Kasumi-1 (cell line): ENCODE measurements at regions not wholly inside any gene's neighbourhood (a gene's known extent, or its start where the extent isn't known, plus 50 kb on each side); places are given as distances from the start of the nearest gene placed in this dataset.
A peak's percentile ranks its signal among the peaks of the same experiment; 100 is the strongest.

ENCODE experiments used
- DNase-seq, 2 experiments: peaks; one replicate each; lab custom pipeline; 2025; lab: John Stamatoyannopoulos, UW

DNA sequence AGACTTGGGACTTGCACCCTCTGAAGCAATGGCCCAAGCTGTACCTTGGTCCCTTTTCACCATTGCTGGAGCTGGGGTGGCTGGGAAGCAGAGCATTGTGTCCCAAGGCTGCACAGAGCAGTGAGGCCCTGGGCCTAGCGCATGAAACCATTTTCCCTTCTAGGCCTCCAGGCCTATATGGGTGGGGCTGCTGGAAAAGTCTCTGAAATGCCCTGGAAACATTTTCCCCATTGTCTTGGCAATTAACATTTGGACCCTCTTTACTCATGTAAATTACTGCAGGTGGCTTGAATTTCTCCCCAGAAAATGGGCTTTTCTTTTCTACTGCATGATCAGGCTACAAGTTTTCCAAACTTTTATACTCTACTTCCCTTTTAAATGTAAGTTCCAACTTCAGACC lies 510.5 kb downstream of the SLITRK6 start:
- DNase-seq: no peak

GRCh38 chr13:85287528-85287927 lies 511.7 kb downstream of the SLITRK6 start:
- DNase-seq: peak; percentile 89 to 91

DNA sequence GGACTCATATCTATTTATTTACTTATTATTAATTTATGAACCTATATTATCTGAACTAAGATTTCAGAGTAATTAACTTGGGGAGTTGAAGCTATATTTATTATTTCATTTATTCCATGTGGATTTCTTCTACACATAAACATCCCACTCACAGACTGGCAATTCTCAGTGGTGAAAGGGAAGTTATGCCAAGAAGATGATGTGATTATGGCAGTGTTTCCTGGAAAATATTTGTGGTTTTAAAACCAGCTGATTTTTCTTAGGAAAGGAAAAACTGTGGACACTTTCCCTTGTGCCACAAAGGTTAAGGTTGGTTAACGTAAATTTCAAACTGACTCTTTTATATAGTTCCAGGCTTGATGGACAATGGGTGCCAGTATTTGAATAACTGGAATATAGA lies 513.1 kb downstream of the SLITRK6 start:
- DNase-seq: no peak

DNA sequence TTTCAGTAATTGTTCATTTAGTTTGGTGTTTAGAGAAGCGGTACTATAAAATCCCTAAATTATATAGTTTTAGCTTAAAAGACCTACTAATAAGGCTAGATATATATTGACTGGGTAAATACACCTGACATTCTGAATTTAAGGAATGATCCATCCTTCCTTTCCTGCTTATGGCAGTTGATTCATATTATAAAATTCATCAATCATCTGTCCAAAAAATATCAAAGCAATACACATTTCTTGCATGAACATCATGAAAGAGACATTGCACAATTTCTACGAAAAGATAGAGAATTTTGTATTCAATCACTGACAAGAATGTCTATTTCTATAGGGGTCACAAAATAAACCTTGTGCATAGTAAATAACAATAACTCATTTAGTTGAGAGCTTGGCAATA lies 514.9 kb downstream of the SLITRK6 start:
- DNase-seq: no peak

DNA sequence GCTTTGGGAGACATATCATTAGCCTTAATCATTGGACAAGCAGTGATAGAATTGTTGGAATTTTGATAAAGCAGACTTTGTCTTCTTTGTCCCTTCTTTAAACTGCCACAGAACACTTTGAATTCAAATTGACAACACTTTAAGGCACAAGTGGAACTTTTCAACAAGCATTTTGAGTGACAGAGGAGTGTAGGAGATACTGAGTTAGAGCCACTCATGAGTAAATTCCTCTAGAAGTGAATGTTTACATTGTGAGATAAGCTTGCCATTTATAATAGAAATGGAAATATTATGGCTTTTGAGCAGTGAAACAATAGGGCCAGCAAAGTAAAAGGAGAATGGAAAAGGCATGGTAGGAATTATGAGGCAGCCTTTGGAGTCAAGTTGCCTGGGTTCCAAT lies 515.8 kb downstream of the SLITRK6 start:
- no peak for DNase-seq

- DNase-seq: no peak
Measured at GRCh38 chr13:85282876-85283275, 516.3 kb downstream of the SLITRK6 start.

DNA sequence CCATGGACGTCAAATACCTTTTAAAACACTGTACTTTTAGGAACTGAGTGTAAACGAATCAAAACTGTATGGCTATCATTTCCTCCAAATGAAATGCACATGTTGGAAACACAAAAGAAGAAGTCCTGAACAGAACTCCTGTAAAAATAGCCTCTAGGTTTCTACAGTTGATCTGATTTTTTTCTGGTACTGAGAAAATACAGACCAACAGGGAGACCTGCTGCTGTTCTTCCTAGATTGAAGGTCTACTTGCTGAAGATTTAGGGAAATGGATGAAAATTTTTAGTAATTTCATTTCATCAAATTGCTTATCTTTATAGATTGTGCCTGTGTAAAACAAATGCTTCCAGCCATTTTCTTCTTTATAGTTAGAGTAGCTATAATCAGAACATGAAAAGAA lies 520.4 kb downstream of the SLITRK6 start:
- DNase-seq: no peak

DNA sequence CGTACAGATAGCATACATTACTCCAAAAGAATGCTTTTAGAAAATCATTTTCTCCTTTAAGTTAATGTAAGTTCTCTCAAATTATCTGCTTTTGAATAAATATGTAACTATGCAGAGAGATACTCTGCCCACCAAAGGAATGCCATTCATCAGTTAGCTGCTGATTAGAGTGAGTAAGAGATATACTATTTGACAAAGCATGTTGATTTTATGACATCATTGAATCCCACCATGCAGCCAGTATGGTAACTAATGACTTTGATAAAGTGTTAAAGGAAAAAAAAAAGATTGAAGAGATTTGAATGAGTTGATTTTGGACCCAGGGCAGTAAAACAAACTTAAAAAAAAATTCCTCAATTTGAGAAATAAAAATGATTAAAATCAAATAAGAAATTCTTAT lies 521.5 kb downstream of the SLITRK6 start:
- DNase-seq: no peak

DNA sequence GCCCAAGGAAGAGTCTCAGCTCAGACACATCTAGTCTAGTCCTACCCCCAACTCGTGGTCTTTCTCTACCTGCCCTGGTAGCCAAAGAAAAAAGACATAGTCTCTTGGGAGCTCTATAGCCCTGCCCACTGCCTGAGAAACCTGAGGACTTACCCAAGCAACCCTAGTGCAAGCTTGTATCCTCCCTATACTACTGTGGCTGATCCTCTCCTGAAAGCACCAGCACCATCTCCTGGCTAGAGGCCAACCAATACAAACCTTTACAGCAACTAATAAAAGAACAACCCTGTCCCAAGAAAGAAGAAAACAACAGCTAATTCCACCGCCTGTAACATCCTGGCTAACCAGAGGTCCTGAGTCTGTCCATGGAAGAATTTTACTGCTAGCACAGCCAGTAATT lies 532.4 kb downstream of the SLITRK6 start:
- no peak for DNase-seq

DNA sequence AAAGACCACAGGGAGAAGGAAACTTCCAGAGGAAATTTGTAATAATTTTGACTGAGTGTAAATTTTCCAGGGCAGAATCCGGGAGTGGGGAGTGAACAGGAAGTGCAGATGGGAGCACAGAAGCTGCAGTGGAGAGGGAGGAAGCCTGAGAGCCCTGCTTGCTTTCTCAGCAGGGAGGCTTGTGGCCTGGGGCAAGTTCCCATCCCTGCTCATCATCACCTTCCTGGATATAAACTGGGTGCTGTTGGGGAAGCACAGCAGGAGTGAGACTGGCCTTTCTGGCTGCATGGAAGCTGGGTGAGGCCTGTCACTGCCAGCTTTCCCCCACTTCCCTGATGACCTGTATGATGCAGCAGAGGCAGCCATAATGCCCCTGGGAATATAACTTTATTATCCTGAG lies 532.9 kb downstream of the SLITRK6 start:
- DNase-seq: peak in 1 of 2 experiments; percentile 1

- no peak for DNase-seq
Measured at GRCh38 chr13:85265296-85265695, 533.9 kb downstream of the SLITRK6 start.

DNA sequence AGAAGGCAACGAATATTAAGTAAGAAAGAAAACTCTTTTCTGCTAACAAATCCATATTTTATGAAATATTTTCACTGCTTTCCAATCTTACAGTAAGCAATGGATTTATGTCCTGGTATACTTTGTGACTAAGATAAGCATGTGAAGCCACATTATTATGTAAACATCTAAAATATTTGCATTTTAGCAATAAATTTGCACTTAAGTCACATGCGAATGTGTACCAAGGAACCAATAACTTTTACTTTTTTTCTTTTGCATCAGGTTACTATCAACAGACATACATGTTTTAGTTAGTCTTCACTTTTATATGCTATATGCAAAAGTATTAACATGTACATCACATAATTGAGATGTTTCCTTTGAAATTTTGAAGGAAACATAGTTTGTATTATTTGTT lies 536.7 kb downstream of the SLITRK6 start:
- no peak for DNase-seq

GRCh38 chr13:85261757-85262346 lies 537.4 kb downstream of the SLITRK6 start:
- DNase-seq: peak; percentile 39 to 61

DNA sequence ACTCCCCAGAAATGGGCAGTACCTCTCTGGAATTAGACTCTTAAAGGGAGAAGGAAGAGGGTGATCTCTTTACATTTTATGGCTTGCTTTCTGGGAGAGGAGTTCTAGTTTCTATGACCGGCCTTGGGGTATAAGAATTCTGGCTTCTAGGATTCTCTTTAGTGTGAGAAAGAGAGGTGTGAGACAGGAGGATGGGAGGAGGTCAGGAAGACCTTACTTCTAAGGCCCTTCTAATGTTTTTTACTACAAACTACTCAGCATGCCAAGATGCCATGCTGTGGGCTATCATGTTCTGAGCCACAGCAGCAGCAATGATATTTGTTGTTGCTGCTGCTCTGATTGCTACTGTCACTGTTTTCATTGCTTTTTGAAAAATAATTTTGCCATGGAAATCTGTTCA lies 538.3 kb downstream of the SLITRK6 start:
- no peak for DNase-seq

- no peak for DNase-seq
Measured at GRCh38 chr13:85255978-85256377, 543.2 kb downstream of the SLITRK6 start.

- no peak for DNase-seq
Measured at GRCh38 chr13:85254641-85255040, 544.6 kb downstream of the SLITRK6 start.

DNA sequence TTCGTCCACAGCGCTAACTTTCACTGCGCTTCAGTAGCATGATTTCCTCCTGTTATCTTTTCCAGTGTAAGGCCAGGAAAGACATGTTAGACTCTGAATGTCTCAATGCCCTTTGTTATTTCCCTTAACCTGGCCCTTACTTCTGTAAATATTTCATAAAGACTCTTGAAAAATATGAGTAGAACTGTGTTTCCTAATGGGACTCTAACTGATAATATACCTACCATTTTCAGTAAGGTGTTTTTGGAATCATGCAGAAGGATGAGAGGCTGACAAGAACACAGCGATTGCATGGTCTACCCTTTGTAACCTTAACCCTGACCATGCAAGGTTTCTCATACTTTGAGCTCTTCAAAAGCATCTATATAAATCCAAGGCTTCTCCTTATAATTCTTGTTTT lies 550.1 kb downstream of the SLITRK6 start:
- DNase-seq: no peak

DNA sequence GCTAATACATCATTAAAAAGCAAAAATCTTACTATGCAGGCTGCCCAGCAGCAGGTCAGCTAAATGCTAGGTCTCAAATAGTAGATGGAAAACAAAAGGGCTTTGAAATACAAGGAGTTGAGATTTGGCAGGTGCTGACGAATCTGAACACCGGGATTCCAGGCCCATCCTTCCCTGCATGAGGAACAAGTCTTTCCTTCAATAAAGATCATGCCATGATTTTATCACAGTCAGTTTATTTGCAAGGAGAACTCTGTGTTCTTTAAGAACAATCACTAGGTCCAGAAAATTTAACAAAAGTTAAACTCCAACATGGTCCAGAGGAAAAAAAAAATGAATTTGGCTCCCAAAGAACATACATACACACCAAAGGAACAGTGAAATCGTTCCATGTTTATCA lies 551.4 kb downstream of the SLITRK6 start:
- DNase-seq: no peak

DNA sequence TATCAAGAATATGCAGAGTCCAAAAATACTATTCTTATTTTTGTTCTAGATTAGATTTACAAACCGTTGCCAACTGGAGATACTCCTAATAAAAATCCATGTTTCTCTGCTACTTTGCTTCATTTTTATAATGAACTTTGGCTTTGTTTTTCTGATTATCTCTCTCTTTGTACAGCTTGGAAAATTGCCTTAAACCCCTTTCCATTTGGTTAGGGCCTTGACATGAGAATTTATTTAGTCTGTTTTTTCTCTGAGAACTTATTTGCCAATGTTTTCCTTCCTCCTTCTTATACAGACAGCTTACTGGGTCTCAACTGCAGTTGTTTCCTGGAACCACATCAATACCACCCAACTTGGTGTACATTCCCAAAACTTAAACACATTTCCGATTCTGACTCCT lies 555.4 kb downstream of the SLITRK6 start:
- no peak for DNase-seq

- no peak for DNase-seq
Measured at GRCh38 chr13:85241060-85241459, 558.2 kb downstream of the SLITRK6 start.

DNA sequence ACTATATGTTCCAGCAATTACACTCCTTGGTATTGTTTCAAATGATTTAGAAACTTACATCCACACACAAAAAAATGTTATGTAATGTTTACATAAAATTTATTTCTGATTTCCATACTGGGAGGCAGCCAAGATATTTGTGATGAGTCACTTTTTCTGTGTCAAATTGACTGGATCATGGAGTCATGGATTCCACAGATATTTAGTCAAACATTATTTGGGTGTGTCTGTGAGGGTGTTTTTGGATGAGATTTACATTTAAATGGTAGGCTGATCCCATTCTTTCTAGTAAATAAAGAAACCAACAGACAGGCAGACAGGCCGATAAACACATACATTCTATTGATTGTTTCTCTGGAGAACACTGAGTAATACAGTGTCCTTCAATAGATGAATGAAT lies 562.8 kb downstream of the SLITRK6 start:
- DNase-seq: no peak

DNA sequence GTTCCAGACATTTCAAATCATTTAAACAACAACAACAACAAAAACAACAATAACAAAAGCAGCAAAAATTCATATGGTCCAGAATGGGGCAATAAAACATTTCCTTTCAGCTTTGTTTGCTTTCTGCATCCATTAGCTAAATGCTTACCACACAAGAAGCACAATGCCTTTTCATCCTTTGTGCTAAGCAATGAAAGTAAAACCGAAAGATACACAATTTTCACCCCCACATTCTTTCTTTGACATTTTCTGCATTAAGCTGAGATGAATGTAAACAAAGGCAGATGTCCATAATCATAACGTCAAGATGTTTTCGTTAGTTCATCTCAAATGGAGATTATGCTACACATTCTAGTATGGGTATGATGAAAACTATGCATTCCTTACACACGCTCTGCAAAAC lies 568.5 kb downstream of the SLITRK6 start:
- no peak for DNase-seq

GRCh38 chr13:85228692-85229091 lies 570.5 kb downstream of the SLITRK6 start:
- no peak for DNase-seq

DNA sequence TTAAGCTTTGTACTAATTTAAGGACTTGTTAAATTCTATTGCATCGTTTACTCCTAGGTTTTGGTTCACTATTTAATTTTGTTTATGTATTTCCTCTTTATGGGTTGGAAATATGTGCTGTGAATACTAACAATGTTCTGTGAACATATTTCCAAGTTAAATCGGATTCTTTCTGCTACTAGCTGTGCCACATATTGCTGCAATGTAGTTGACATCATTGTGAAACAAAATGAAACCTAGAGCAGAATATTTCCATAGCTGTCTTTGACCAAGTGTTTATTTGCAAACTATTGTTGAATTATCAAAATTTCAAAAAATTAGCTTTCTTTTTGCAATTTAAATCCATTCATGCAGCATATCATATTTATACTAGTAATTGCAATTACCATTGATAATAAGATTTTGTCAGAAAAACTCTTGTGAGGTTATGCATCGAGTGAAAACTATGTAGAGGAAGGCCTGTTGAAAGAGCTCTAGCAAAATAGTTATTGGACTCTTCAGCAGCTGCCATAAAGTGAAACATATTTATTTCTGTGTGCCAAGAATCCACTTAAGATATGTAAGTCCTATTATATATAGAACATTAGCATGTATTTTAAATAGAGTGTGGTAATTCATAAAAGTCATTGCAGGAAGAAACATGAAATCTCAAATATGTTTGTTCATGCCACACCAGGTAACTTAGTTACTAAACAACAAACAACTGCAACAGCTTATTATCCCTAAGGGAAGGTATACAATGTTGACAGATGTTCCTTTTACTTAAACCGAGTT lies 575.1 kb downstream of the SLITRK6 start:
- DNase-seq: no peak
